NCI-H460 (cell line): ENCODE measurements at regions not wholly inside any gene's neighbourhood (a gene's known extent, or its start where the extent isn't known, plus 50 kb on each side); places are given as distances from the start of the nearest gene placed in this dataset.

Experiments used
- DNase-seq: peaks from one replicate; pipeline ENCODE4 v3.0.0-alpha.2; 2016; ENCODE audit warnings: low read depth; ENCODE audit errors: extremely low read depth

- no peak for DNase-seq
These were observed 961.6 kb downstream of the TBC1D22A start for GRCh38 chr22:47724030-47724429.

GRCh38 chr22:47718337-47718736, 955.9 kb downstream of the TBC1D22A start:
- no peak for DNase-seq

GRCh38 chr22:47716890-47717615, 954.6 kb downstream of the TBC1D22A start:
- no peak for DNase-seq

GRCh38 chr22:47715866-47716578, 953.6 kb downstream of the TBC1D22A start:
- no peak for DNase-seq

- DNase-seq, result no peak
These were observed 951.5 kb downstream of the TBC1D22A start for GRCh38 chr22:47713941-47714340.

GRCh38 chr22:47710135-47710534, 947.7 kb downstream of the TBC1D22A start:
- DNase-seq, result no peak

GRCh38 chr22:47705350-47705749, 942.9 kb downstream of the TBC1D22A start:
- DNase-seq, result no peak

- no peak for DNase-seq
These were observed 936.5 kb downstream of the TBC1D22A start for GRCh38 chr22:47698906-47699305.

- no peak for DNase-seq
These were observed 935.4 kb downstream of the TBC1D22A start for GRCh38 chr22:47697861-47698260.

- DNase-seq, result no peak
These were observed 934.3 kb downstream of the TBC1D22A start for GRCh38 chr22:47696776-47697175.

GRCh38 chr22:47695176-47695575, 932.7 kb downstream of the TBC1D22A start:
- DNase-seq, result no peak

- no peak for DNase-seq
These were observed 932.2 kb downstream of the TBC1D22A start for GRCh38 chr22:47694536-47695130.

- DNase-seq, result no peak
These were observed 931.2 kb downstream of the TBC1D22A start for GRCh38 chr22:47693606-47694005.

- no peak for DNase-seq
These were observed 930.4 kb downstream of the TBC1D22A start for GRCh38 chr22:47692811-47693210.

- DNase-seq, result no peak
These were observed 928.9 kb downstream of the TBC1D22A start for GRCh38 chr22:47691152-47691895.

- DNase-seq, result no peak
These were observed 928.1 kb downstream of the TBC1D22A start for GRCh38 chr22:47690586-47690985.

- no peak for DNase-seq
These were observed 927.7 kb downstream of the TBC1D22A start for GRCh38 chr22:47690166-47690565.

GRCh38 chr22:47687776-47688175, 925.3 kb downstream of the TBC1D22A start:
- DNase-seq, result no peak

GRCh38 chr22:47687346-47687655, 924.9 kb downstream of the TBC1D22A start:
- DNase-seq, result no peak

- DNase-seq, result no peak
These were observed 924.3 kb downstream of the TBC1D22A start for GRCh38 chr22:47686594-47687345.
